Hepatocyte (in vitro differentiated cells): ENCODE measurements at regions not wholly inside any gene's neighbourhood (a gene's known extent, or its start where the extent isn't known, plus 50 kb on each side); places are given as distances from the start of the nearest gene placed in this dataset.

Experiments
- EZH2 ChIP-seq: fragments of 200-600 bp; sonication (generic); IDR thresholded peaks from 2 replicates; pipeline ENCODE4 v1.6.1; 2016; ENCODE audit warnings: antibody characterized with exemption, mild to moderate bottlenecking, borderline replicate concordance
- EZH2phosphoT487 ChIP-seq: fragments of 200-600 bp; sonication (generic); IDR thresholded peaks from one replicate; pipeline ENCODE4 v1.6.1; 2018; ENCODE audit warnings: antibody characterized with exemption, mild to moderate bottlenecking, low read depth, moderate library complexity; ENCODE audit not compliant: unreplicated experiment, severe bottlenecking
- TF ChIP-seq, protein P1 (sequence below): fragments of 200-600 bp; sonication (generic); IDR thresholded peaks from 2 replicates; pipeline ENCODE4 v1.5.1; 2016; ENCODE audit warnings: antibody characterized with exemption, mild to moderate bottlenecking; ENCODE audit not compliant: poor library complexity

DNA sequence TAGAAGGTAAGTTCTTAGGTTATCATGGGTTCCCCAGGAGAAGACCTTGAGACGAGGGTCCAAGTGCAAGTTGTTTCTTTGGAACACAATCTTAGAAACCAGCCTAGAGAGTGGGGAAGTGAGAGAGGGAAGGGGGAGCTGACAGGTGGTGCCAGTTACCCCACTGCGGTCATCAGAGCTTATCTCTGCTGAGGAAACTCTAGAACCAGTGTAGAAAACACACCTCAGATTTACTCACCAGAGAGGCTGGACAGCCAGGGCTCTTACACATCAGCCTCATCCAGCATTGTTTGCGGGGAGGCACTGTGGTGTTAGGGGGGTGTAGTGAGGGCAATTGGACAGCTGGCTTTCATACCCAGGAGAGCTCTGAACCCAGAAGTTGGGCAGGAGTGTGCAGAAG is 206.5 kb upstream of the RAI14 start:
- TF ChIP-seq, protein P1, sequence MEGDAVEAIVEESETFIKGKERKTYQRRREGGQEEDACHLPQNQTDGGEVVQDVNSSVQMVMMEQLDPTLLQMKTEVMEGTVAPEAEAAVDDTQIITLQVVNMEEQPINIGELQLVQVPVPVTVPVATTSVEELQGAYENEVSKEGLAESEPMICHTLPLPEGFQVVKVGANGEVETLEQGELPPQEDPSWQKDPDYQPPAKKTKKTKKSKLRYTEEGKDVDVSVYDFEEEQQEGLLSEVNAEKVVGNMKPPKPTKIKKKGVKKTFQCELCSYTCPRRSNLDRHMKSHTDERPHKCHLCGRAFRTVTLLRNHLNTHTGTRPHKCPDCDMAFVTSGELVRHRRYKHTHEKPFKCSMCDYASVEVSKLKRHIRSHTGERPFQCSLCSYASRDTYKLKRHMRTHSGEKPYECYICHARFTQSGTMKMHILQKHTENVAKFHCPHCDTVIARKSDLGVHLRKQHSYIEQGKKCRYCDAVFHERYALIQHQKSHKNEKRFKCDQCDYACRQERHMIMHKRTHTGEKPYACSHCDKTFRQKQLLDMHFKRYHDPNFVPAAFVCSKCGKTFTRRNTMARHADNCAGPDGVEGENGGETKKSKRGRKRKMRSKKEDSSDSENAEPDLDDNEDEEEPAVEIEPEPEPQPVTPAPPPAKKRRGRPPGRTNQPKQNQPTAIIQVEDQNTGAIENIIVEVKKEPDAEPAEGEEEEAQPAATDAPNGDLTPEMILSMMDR: no peak
- TF ChIP-seq EZH2: no peak
- no peak for TF ChIP-seq EZH2phosphoT487
